AG10803 (cell line): ENCODE measurements at regions not wholly inside any gene's neighbourhood (a gene's known extent, or its start where the extent isn't known, plus 50 kb on each side); places are given as distances from the start of the nearest gene placed in this dataset.

Source experiments
- DNase-seq: peaks from one replicate; pipeline ENCODE4 v3.0.0; 2010; ENCODE audit warnings: low read depth
- H3K4me3 ChIP-seq: 2 replicates; pipeline ENCODE4 v1.5.1; 2011; ENCODE audit warnings: mild to moderate bottlenecking, low read length, control low read depth
- CTCF ChIP-seq: conservative IDR thresholded peaks from 2 replicates; pipeline ENCODE4 v1.5.1; 2011; ENCODE audit warnings: mild to moderate bottlenecking, low read length, control low read depth, inconsistent platforms

- no peak for TF ChIP-seq CTCF
- no peak for DNase-seq
These were observed 76.1 kb upstream of the TRDN start for GRCh38 chr6:123712831-123713230.

GRCh38 chr6:123702943-123703342, 66.2 kb upstream of the TRDN start:
- DNase-seq, result no peak
- no peak for TF ChIP-seq CTCF
- no peak overlapping the region for H3K4me3 ChIP-seq

More at GRCh38 chr6:123712831-123713230, 76.1 kb upstream of the TRDN start:
- no peak overlapping the region for H3K4me3 ChIP-seq

- TF ChIP-seq CTCF, result no peak
- DNase-seq, result no peak
- no peak overlapping the region for H3K4me3 ChIP-seq
These were observed 51.1 kb upstream of the TRDN start for GRCh38 chr6:123687864-123688263.
